ENCODE measurements at regions not wholly inside any gene's neighbourhood (a gene's known extent, or its start where the extent isn't known, plus 50 kb on each side); places are given as distances from the start of the nearest gene placed in this dataset.

- Histone ChIP-seq H3K36me3 (ENCODE audit: control insufficient read depth, insufficient read depth, low read length) (no peaks in the 10 kb centered on the region), H3K4me3 (ENCODE audit: low read depth, low read length) (no peak overlapping the region), H3K27me3 (ENCODE audit: control insufficient read depth, insufficient read depth, low read length) (no peaks in the 10 kb centered on the region)
- ChIA-PET POLR2A (no interaction called here), CTCF (no interaction called here)
- no peak for TF ChIP-seq CTCF (IDR thresholded peaks at IDR 0.05; ENCODE audit: insufficient read depth, low read depth, low read length)
- DNase-seq (ENCODE audit: low read depth) = no peak
Observed at GRCh38 chr5:74422030-74422429, 218.5 kb downstream of the ENC1 start.

GRCh38 chr5:74421377-74421776, 219.2 kb downstream of the ENC1 start:
- Histone ChIP-seq H3K27me3 (ENCODE audit: control insufficient read depth, insufficient read depth, low read length) (no peaks in the 10 kb centered on the region), H3K4me3 (ENCODE audit: low read depth, low read length) (no peak overlapping the region), H3K36me3 (ENCODE audit: control insufficient read depth, insufficient read depth, low read length) (no peaks in the 10 kb centered on the region)
- DNase-seq (ENCODE audit: low read depth) = no peak
- ChIA-PET POLR2A (no interaction called here), CTCF (interaction anchor here (0.6 kb wide), 1 partner anchor 389 kb away, joined by 3 read pairs; no protein-coding TSS in a partner anchor)
- TF ChIP-seq CTCF (IDR thresholded peaks at IDR 0.05; ENCODE audit: insufficient read depth, low read depth, low read length) = no peak

- Histone ChIP-seq H3K27me3 (ENCODE audit: control insufficient read depth, insufficient read depth, low read length) (0 out of 2 replicates have a peak, but pooled peaks cover 1% of the 10 kb centered on the region), H3K36me3 (ENCODE audit: control insufficient read depth, insufficient read depth, low read length) (no peaks in the 10 kb centered on the region), H3K4me3 (ENCODE audit: low read depth, low read length) (no peak overlapping the region)
- POLR2A ChIA-PET = no interaction called here
- no peak for DNase-seq (ENCODE audit: low read depth)
- CTCF ChIA-PET = interaction anchor here (0.6 kb wide), 1 partner anchor 388 kb away, joined by 3 read pairs; no protein-coding TSS in a partner anchor
- no peak for TF ChIP-seq CTCF (IDR thresholded peaks at IDR 0.05; ENCODE audit: insufficient read depth, low read depth, low read length)
Observed at GRCh38 chr5:74420947-74421346, 219.6 kb downstream of the ENC1 start.

GRCh38 chr5:74420220-74420619, 220.3 kb downstream of the ENC1 start:
- ChIA-PET CTCF (no interaction called here), POLR2A (no interaction called here)
- Histone ChIP-seq H3K36me3 (ENCODE audit: control insufficient read depth, insufficient read depth, low read length) (no peaks in the 10 kb centered on the region), H3K27me3 (ENCODE audit: control insufficient read depth, insufficient read depth, low read length) (0 out of 2 replicates have a peak, but pooled peaks cover 1% of the 10 kb centered on the region), H3K4me3 (ENCODE audit: low read depth, low read length) (no peak overlapping the region)
- DNase-seq (ENCODE audit: low read depth) = no peak
- no peak for TF ChIP-seq CTCF (IDR thresholded peaks at IDR 0.05; ENCODE audit: insufficient read depth, low read depth, low read length)

- no peak for TF ChIP-seq CTCF (IDR thresholded peaks at IDR 0.05; ENCODE audit: insufficient read depth, low read depth, low read length)
- no peak overlapping the region for H3K4me3 ChIP-seq (ENCODE audit: low read depth, low read length)
- H3K36me3 ChIP-seq (ENCODE audit: control insufficient read depth, insufficient read depth, low read length) = no peaks in the 10 kb centered on the region
- no peak for DNase-seq (ENCODE audit: low read depth)
- ChIA-PET POLR2A (no interaction called here), CTCF (no interaction called here)
- H3K27me3 ChIP-seq (ENCODE audit: control insufficient read depth, insufficient read depth, low read length) = 0 out of 2 replicates have a peak, but pooled peaks cover 1% of the 10 kb centered on the region
Observed at GRCh38 chr5:74419468-74419867, 221.1 kb downstream of the ENC1 start.

Data from BJ (cell line).